Retina (tissue), 1 donor: ENCODE measurements at regions not wholly inside any gene's neighbourhood (a gene's known extent, or its start where the extent isn't known, plus 50 kb on each side); places are given as distances from the start of the nearest gene placed in this dataset.

ENCODE experiments used
- DNase-seq: peaks from one replicate; pipeline ENCODE4 v3.0.0-alpha.2; 2016

- DNase-seq, result no peak
Measured at GRCh38 chr17:68737761-68738443, 136.7 kb upstream of the FAM20A start.

GRCh38 chr17:68734931-68735330 is 133.8 kb upstream of the FAM20A start:
- DNase-seq, result no peak

- DNase-seq, result no peak
Measured at GRCh38 chr17:68734187-68734900, 133.2 kb upstream of the FAM20A start.

GRCh38 chr17:68733241-68734176 is 132.3 kb upstream of the FAM20A start:
- no peak for DNase-seq

GRCh38 chr17:68732301-68732749 is 131.2 kb upstream of the FAM20A start:
- no peak for DNase-seq

- no peak for DNase-seq
Measured at GRCh38 chr17:68731465-68731864, 130.3 kb upstream of the FAM20A start.

GRCh38 chr17:68719431-68719830 is 118.3 kb upstream of the FAM20A start:
- DNase-seq, result no peak

GRCh38 chr17:68718926-68719325 is 117.8 kb upstream of the FAM20A start:
- no peak for DNase-seq

- no peak for DNase-seq
Measured at GRCh38 chr17:68718465-68718864, 117.3 kb upstream of the FAM20A start.

- no peak for DNase-seq
Measured at GRCh38 chr17:68714676-68715075, 113.5 kb upstream of the FAM20A start.

- DNase-seq, result no peak
Measured at GRCh38 chr17:68711858-68712257, 110.7 kb upstream of the FAM20A start.

GRCh38 chr17:68710976-68711375 is 109.8 kb upstream of the FAM20A start:
- no peak for DNase-seq

- no peak for DNase-seq
Measured at GRCh38 chr17:68710035-68710780, 109.0 kb upstream of the FAM20A start.

- no peak for DNase-seq
Measured at GRCh38 chr17:68709461-68709860, 108.3 kb upstream of the FAM20A start.

- no peak for DNase-seq
Measured at GRCh38 chr17:68707031-68707430, 105.9 kb upstream of the FAM20A start.

- DNase-seq, result no peak
Measured at GRCh38 chr17:68706356-68706920, 105.3 kb upstream of the FAM20A start.

- no peak for DNase-seq
Measured at GRCh38 chr17:68705714-68706076, 104.5 kb upstream of the FAM20A start.

- DNase-seq, result no peak
Measured at GRCh38 chr17:68704871-68705713, 103.9 kb upstream of the FAM20A start.

- no peak for DNase-seq
Measured at GRCh38 chr17:68701046-68701445, 99.9 kb upstream of the FAM20A start.

GRCh38 chr17:68700421-68700820 is 99.3 kb upstream of the FAM20A start:
- DNase-seq, result no peak

- DNase-seq, result no peak
Measured at GRCh38 chr17:68699936-68700335, 98.8 kb upstream of the FAM20A start.
